ENCODE measurements at regions not wholly inside any gene's neighbourhood (a gene's known extent, or its start where the extent isn't known, plus 50 kb on each side); places are given as distances from the start of the nearest gene placed in this dataset.

GRCh38 chr10:22054961-22055360 lies 51.4 kb upstream of the DNAJC1 start:
- no peak overlapping the region for H3K4me3 ChIP-seq (ENCODE audit: low read depth, low read length)
- no peaks in the 10 kb centered on the region for H3K36me3 ChIP-seq (ENCODE audit: insufficient read depth)
- no peak for DNase-seq (ENCODE audit: extremely low spot score)
- WGBS, result 75% methylated on average over 1 of the region's 1 CpG
- H3K27ac ChIP-seq (ENCODE audit: low read depth), result no peak overlapping the region
- no peaks in the 10 kb centered on the region for H3K4me1 ChIP-seq (ENCODE audit: insufficient read depth)
